Left cardiac atrium (tissue), 4 donors: ENCODE measurements at regions not wholly inside any gene's neighbourhood (a gene's known extent, or its start where the extent isn't known, plus 50 kb on each side); places are given as distances from the start of the nearest gene placed in this dataset.

ENCODE experiments used
- ATAC-seq, 2 donors: fragments of 200-7000 bp; cut with Tn5 transposase; one replicate each; pipeline ENCODE4 v1.9.1; 2020; ENCODE audit warnings: mild to moderate bottlenecking in 2 of 2, moderate library complexity in 2 of 2
- DNase-seq: peaks from one replicate; pipeline ENCODE4 v3.0.0-alpha.2; 2020
- intact Hi-C, 2 donors: fragments of 100-400 bp; cut with DNase I; formaldehyde crosslinking; loops; one replicate each; pipeline versions ENCODE4 v1.14.1 to v1.15.1; 2022 to 2023
- donor health status: DM: no; HTN: yes; CAD: no.
- donor health status: DM: no; HTN: yes; CAD: no; lungs with severe emphysema.
- donor health status: DM: yes; HTN: yes; CAD: no.
- donor health status: Dilated cardiomyopathy.

- ATAC-seq (no peak), DNase-seq (no peak)
- intact Hi-C loops, result no loop called here
These were observed 76.8 kb upstream of the COL24A1 start for GRCh38 chr1:86233403-86233802.

GRCh38 chr1:86231076-86231475 lies 74.5 kb upstream of the COL24A1 start:
- ATAC-seq (no peak), DNase-seq (no peak)
- intact Hi-C loops, result no loop called here

- DNase-seq (no peak), ATAC-seq (no peak)
- intact Hi-C loops, result no loop called here
These were observed 72.9 kb upstream of the COL24A1 start for GRCh38 chr1:86229405-86229975.

- DNase-seq, result no peak
- no peak for ATAC-seq
- intact Hi-C loops, result no loop called here
These were observed 72.0 kb upstream of the COL24A1 start for GRCh38 chr1:86228546-86228945.

GRCh38 chr1:86227026-86227425 lies 70.5 kb upstream of the COL24A1 start:
- intact Hi-C loops, result no loop called here
- no peak for ATAC-seq
- no peak for DNase-seq

- intact Hi-C loops, result no loop called here
- no peak for DNase-seq
- ATAC-seq, result no peak
These were observed 69.6 kb upstream of the COL24A1 start for GRCh38 chr1:86226204-86226603.

- no peak for ATAC-seq
- no peak for DNase-seq
- intact Hi-C loops, result no loop called here
These were observed 68.2 kb upstream of the COL24A1 start for GRCh38 chr1:86224651-86225310.

- DNase-seq (no peak), ATAC-seq (no peak)
- intact Hi-C loops, result no loop called here
These were observed 62.3 kb upstream of the COL24A1 start for GRCh38 chr1:86218859-86219258.

GRCh38 chr1:86214605-86215004 lies 58.0 kb upstream of the COL24A1 start:
- ATAC-seq, result no peak
- intact Hi-C loops, result no loop called here
- DNase-seq, result no peak

GRCh38 chr1:86209346-86209745 lies 52.8 kb upstream of the COL24A1 start:
- intact Hi-C loops, result no loop called here
- ATAC-seq, result no peak
- no peak for DNase-seq

- intact Hi-C loops, result no loop called here
- DNase-seq (peak; percentile 52), ATAC-seq (peak; percentile 23 to 62)
These were observed 50.8 kb upstream of the COL24A1 start for GRCh38 chr1:86207323-86207722.
